Activated T-cell treated with anti-CD3 and anti-CD28 coated beads, Interleukin-2, amount 50 U/mL, for 4 hours (primary cell): ENCODE measurements at regions not wholly inside any gene's neighbourhood (a gene's known extent, or its start where the extent isn't known, plus 50 kb on each side); places are given as distances from the start of the nearest gene placed in this dataset.

Experiments used
- ATAC-seq, 2 donors: fragments of 200-7000 bp; cut with Tn5 transposase; one replicate each; pipeline ENCODE4 v1.10.0; 2021
- DNase-seq: peaks from one replicate; pipeline ENCODE4 v3.0.0-alpha.2; 2020
- H3K27me3 Mint-ChIP-seq: one replicate; pipeline ENCODE4 v1.8.0; 2021; ENCODE audit warnings: low read depth, mixed read lengths
- H3K36me3 Mint-ChIP-seq: one replicate; pipeline ENCODE4 v1.8.0; 2022; ENCODE audit warnings: mixed read lengths; ENCODE audit not compliant: insufficient read depth
- H3K4me1 Mint-ChIP-seq: one replicate; pipeline ENCODE4 v1.8.0; 2021; ENCODE audit warnings: low read depth, mixed read lengths
- H3K4me3 Mint-ChIP-seq: one replicate; pipeline ENCODE4 v1.8.0; 2021; ENCODE audit warnings: mild to moderate bottlenecking, moderate library complexity, mixed read lengths
- H3K9me3 Mint-ChIP-seq: one replicate; pipeline ENCODE4 v1.8.0; 2021; ENCODE audit warnings: mixed read lengths

- no peak for DNase-seq
- no peak for ATAC-seq
- H3K27me3 Mint-ChIP-seq: peaks cover 2% of the 10 kb centered on the region
- no peaks in the 10 kb centered on the region for H3K36me3 Mint-ChIP-seq
- H3K9me3 Mint-ChIP-seq: no peaks in the 10 kb centered on the region
- no peaks in the 10 kb centered on the region for H3K4me1 Mint-ChIP-seq
- H3K4me3 Mint-ChIP-seq: no peak overlapping the region
These were observed 297.9 kb downstream of the SOX11 start for GRCh38 chr2:5990086-5990485.

- ATAC-seq (no peak), DNase-seq (no peak)
- H3K4me3 Mint-ChIP-seq: no peak overlapping the region
- no peaks in the 10 kb centered on the region for H3K9me3 Mint-ChIP-seq
- H3K4me1 Mint-ChIP-seq: no peaks in the 10 kb centered on the region
- peaks cover 5% of the 10 kb centered on the region for H3K27me3 Mint-ChIP-seq
- H3K36me3 Mint-ChIP-seq: no peaks in the 10 kb centered on the region
These were observed 299.3 kb downstream of the SOX11 start for GRCh38 chr2:5991305-5991968.

GRCh38 chr2:5995832-5996231 lies 303.6 kb downstream of the SOX11 start:
- no peaks in the 10 kb centered on the region for H3K9me3 Mint-ChIP-seq
- ATAC-seq (no peak), DNase-seq (no peak)
- no peak overlapping the region for H3K4me3 Mint-ChIP-seq
- peaks cover 5% of the 10 kb centered on the region for H3K27me3 Mint-ChIP-seq
- no peaks in the 10 kb centered on the region for H3K4me1 Mint-ChIP-seq
- H3K36me3 Mint-ChIP-seq: no peaks in the 10 kb centered on the region

- no peaks in the 10 kb centered on the region for H3K27me3 Mint-ChIP-seq
- H3K4me1 Mint-ChIP-seq: no peaks in the 10 kb centered on the region
- H3K36me3 Mint-ChIP-seq: no peaks in the 10 kb centered on the region
- H3K9me3 Mint-ChIP-seq: peaks cover 6% of the 10 kb centered on the region
- ATAC-seq (no peak), DNase-seq (no peak)
- no peak overlapping the region for H3K4me3 Mint-ChIP-seq
These were observed 316.0 kb downstream of the SOX11 start for GRCh38 chr2:6008186-6008585.

- Mint-ChIP-seq H3K36me3 (no peaks in the 10 kb centered on the region), H3K4me3 (no peak overlapping the region), H3K4me1 (no peaks in the 10 kb centered on the region), H3K9me3 (peaks cover 6% of the 10 kb centered on the region), H3K27me3 (no peaks in the 10 kb centered on the region)
- DNase-seq: no peak
- ATAC-seq: no peak
These were observed 316.5 kb downstream of the SOX11 start for GRCh38 chr2:6008726-6009125.

GRCh38 chr2:6010163-6010562 lies 318.0 kb downstream of the SOX11 start:
- no peak for DNase-seq
- no peak overlapping the region for H3K4me3 Mint-ChIP-seq
- ATAC-seq: no peak

GRCh38 chr2:6011921-6012320 lies 319.7 kb downstream of the SOX11 start:
- Mint-ChIP-seq H3K27me3 (no peaks in the 10 kb centered on the region), H3K36me3 (no peaks in the 10 kb centered on the region), H3K4me1 (no peaks in the 10 kb centered on the region), H3K9me3 (peaks cover 6% of the 10 kb centered on the region), H3K4me3 (no peak overlapping the region)
- DNase-seq: no peak
- ATAC-seq: no peak

More at GRCh38 chr2:6010163-6010562, 318.0 kb downstream of the SOX11 start:
- Mint-ChIP-seq H3K36me3 (no peaks in the 10 kb centered on the region), H3K4me1 (no peaks in the 10 kb centered on the region), H3K9me3 (peaks cover 6% of the 10 kb centered on the region), H3K27me3 (no peaks in the 10 kb centered on the region)

- no peak for DNase-seq
- H3K9me3 Mint-ChIP-seq: no peaks in the 10 kb centered on the region
- H3K4me1 Mint-ChIP-seq: no peaks in the 10 kb centered on the region
- no peaks in the 10 kb centered on the region for H3K36me3 Mint-ChIP-seq
- H3K4me3 Mint-ChIP-seq: no peak overlapping the region
- H3K27me3 Mint-ChIP-seq: no peaks in the 10 kb centered on the region
- no peak for ATAC-seq
These were observed 325.6 kb downstream of the SOX11 start for GRCh38 chr2:6017736-6018286.

- no peak for ATAC-seq
These were observed 332.0 kb downstream of the SOX11 start for GRCh38 chr2:6024229-6024628.

GRCh38 chr2:6024784-6025183 lies 332.6 kb downstream of the SOX11 start:
- ATAC-seq: no peak
- no peaks in the 10 kb centered on the region for H3K27me3 Mint-ChIP-seq
- no peak overlapping the region for H3K4me3 Mint-ChIP-seq
- no peaks in the 10 kb centered on the region for H3K4me1 Mint-ChIP-seq
- DNase-seq: no peak
- H3K9me3 Mint-ChIP-seq: no peaks in the 10 kb centered on the region
- no peaks in the 10 kb centered on the region for H3K36me3 Mint-ChIP-seq

More at GRCh38 chr2:6024229-6024628, 332.0 kb downstream of the SOX11 start:
- no peak for DNase-seq
- no peaks in the 10 kb centered on the region for H3K36me3 Mint-ChIP-seq
- H3K4me1 Mint-ChIP-seq: no peaks in the 10 kb centered on the region
- no peak overlapping the region for H3K4me3 Mint-ChIP-seq
- no peaks in the 10 kb centered on the region for H3K27me3 Mint-ChIP-seq
- no peaks in the 10 kb centered on the region for H3K9me3 Mint-ChIP-seq

GRCh38 chr2:6025391-6025790 lies 333.2 kb downstream of the SOX11 start:
- no peak for DNase-seq
- ATAC-seq: no peak

GRCh38 chr2:6027066-6027465 lies 334.9 kb downstream of the SOX11 start:
- Mint-ChIP-seq H3K27me3 (no peaks in the 10 kb centered on the region), H3K4me3 (no peak overlapping the region), H3K9me3 (no peaks in the 10 kb centered on the region), H3K36me3 (no peaks in the 10 kb centered on the region), H3K4me1 (no peaks in the 10 kb centered on the region)
- ATAC-seq (no peak), DNase-seq (no peak)

More at GRCh38 chr2:6025391-6025790, 333.2 kb downstream of the SOX11 start:
- Mint-ChIP-seq H3K9me3 (no peaks in the 10 kb centered on the region), H3K36me3 (no peaks in the 10 kb centered on the region), H3K27me3 (no peaks in the 10 kb centered on the region), H3K4me3 (no peak overlapping the region), H3K4me1 (no peaks in the 10 kb centered on the region)

- no peak overlapping the region for H3K4me3 Mint-ChIP-seq
- H3K9me3 Mint-ChIP-seq: no peaks in the 10 kb centered on the region
- DNase-seq (no peak), ATAC-seq (no peak)
- H3K27me3 Mint-ChIP-seq: no peaks in the 10 kb centered on the region
- H3K4me1 Mint-ChIP-seq: no peaks in the 10 kb centered on the region
- H3K36me3 Mint-ChIP-seq: no peaks in the 10 kb centered on the region
These were observed 339.1 kb downstream of the SOX11 start for GRCh38 chr2:6031200-6031867.

- no peak for ATAC-seq
- DNase-seq: no peak
These were observed 344.0 kb downstream of the SOX11 start for GRCh38 chr2:6036211-6036610.

GRCh38 chr2:6043238-6043637 lies 351.1 kb downstream of the SOX11 start:
- H3K27me3 Mint-ChIP-seq: no peaks in the 10 kb centered on the region
- H3K4me3 Mint-ChIP-seq: no peak overlapping the region
- no peaks in the 10 kb centered on the region for H3K4me1 Mint-ChIP-seq
- no peaks in the 10 kb centered on the region for H3K36me3 Mint-ChIP-seq
- ATAC-seq (no peak), DNase-seq (no peak)
- H3K9me3 Mint-ChIP-seq: no peaks in the 10 kb centered on the region

More at GRCh38 chr2:6036211-6036610, 344.0 kb downstream of the SOX11 start:
- no peaks in the 10 kb centered on the region for H3K27me3 Mint-ChIP-seq
- no peaks in the 10 kb centered on the region for H3K9me3 Mint-ChIP-seq
- no peaks in the 10 kb centered on the region for H3K36me3 Mint-ChIP-seq
- no peaks in the 10 kb centered on the region for H3K4me1 Mint-ChIP-seq
- H3K4me3 Mint-ChIP-seq: no peak overlapping the region
